K562 (cell line): ENCODE measurements at regions not wholly inside any gene's neighbourhood (a gene's known extent, or its start where the extent isn't known, plus 50 kb on each side); places are given as distances from the start of the nearest gene placed in this dataset.

Source experiments
- DDX20 ChIP-seq: fragments of 450-650 bp; IDR thresholded peaks from 2 replicates; pipeline ENCODE4 v1.6.1; 2016; ENCODE audit warnings: missing genetic modification characterization, low read depth, mild to moderate bottlenecking, missing compliant biosample characterization, moderate library complexity
- GTF2E2 ChIP-seq: fragments of 200-800 bp; sonication (Bioruptor generic); IDR thresholded peaks from 2 replicates; pipeline ENCODE4 v1.6.1; 2016; ENCODE audit warnings: missing genetic modification characterization, missing compliant biosample characterization
- KAT2B ChIP-seq: IDR thresholded peaks from one replicate; pipeline ENCODE4 v1.6.1; 2012; ENCODE audit warnings: low read depth, mild to moderate bottlenecking, control low read depth, inconsistent platforms, low read length, moderate library complexity
- KLF1 ChIP-seq: fragments of 450-650 bp; IDR thresholded peaks from 2 replicates; pipeline ENCODE4 v1.6.1; 2016; ENCODE audit warnings: missing genetic modification characterization, missing compliant biosample characterization
- LEF1 ChIP-seq: fragments of 450-650 bp; IDR thresholded peaks from 2 replicates; pipeline ENCODE4 v1.6.1; 2016; ENCODE audit warnings: mild to moderate bottlenecking
- NCOA6 ChIP-seq: fragments of 450-650 bp; IDR thresholded peaks from 2 replicates; pipeline ENCODE4 v1.6.1; 2017; ENCODE audit warnings: mild to moderate bottlenecking
- NFIC ChIP-seq: fragments of 450-650 bp; IDR thresholded peaks from 2 replicates; pipeline ENCODE4 v1.6.1; 2017; ENCODE audit warnings: mild to moderate bottlenecking, inconsistent platforms
- OTX1 ChIP-seq: fragments of 450-650 bp; formaldehyde crosslinking; IDR thresholded peaks from 2 replicates; pipeline ENCODE4 v1.4.0; 2022; ENCODE audit warnings: mild to moderate bottlenecking
- POLR2A ChIP-seq: fragments of 450-650 bp; conservative IDR thresholded peaks from 2 replicates; pipeline ENCODE4 v1.6.1; 2016
- RBBP5 ChIP-seq: fragments of 200-600 bp; sonication (generic); IDR thresholded peaks from 2 replicates; pipeline ENCODE4 v1.6.1; 2012; ENCODE audit warnings: borderline replicate concordance, mild to moderate bottlenecking, low read length, control low read depth, inconsistent platforms; ENCODE audit not compliant: insufficient read depth, poor library complexity, severe bottlenecking
- RBFOX2 ChIP-seq: fragments of 200-400 bp; formaldehyde crosslinking; IDR thresholded peaks from 2 replicates; pipeline ENCODE4 v1.6.1; 2017; ENCODE audit warnings: low read depth, mild to moderate bottlenecking, low read length, moderate library complexity
- RFX1 ChIP-seq: fragments of 450-650 bp; IDR thresholded peaks from 2 replicates; pipeline ENCODE4 v1.6.1; 2016; ENCODE audit warnings: mild to moderate bottlenecking, moderate library complexity
- SAFB2 ChIP-seq: fragments of 200-400 bp; formaldehyde crosslinking; IDR thresholded peaks from 2 replicates; pipeline ENCODE4 v1.6.1; 2018; ENCODE audit warnings: borderline replicate concordance, low read length, low read depth, moderate library complexity; ENCODE audit not compliant: severe bottlenecking
- SP1 ChIP-seq: sonication (generic); formaldehyde crosslinking; IDR thresholded peaks from 2 replicates; pipeline ENCODE4 v1.8.1; 2022; ENCODE audit warnings: mild to moderate bottlenecking, missing genetic modification reagents
- SPI1 ChIP-seq: IDR thresholded peaks from 2 replicates; pipeline ENCODE4 v1.6.1; 2011; ENCODE audit warnings: low read depth, low read length, control low read depth, borderline replicate concordance
- TAF1 ChIP-seq: IDR thresholded peaks from 2 replicates; pipeline ENCODE4 v1.6.1; 2011; ENCODE audit warnings: mild to moderate bottlenecking, low read length, moderate library complexity; ENCODE audit not compliant: insufficient read depth, control insufficient read depth, severe bottlenecking; ENCODE audit errors: extremely low read depth
- TAF9B ChIP-seq: fragments of 450-650 bp; IDR thresholded peaks from 2 replicates; pipeline ENCODE4 v1.6.1; 2018; ENCODE audit warnings: mild to moderate bottlenecking; ENCODE audit not compliant: partially characterized antibody
- U2AF2 ChIP-seq: fragments of 200-400 bp; formaldehyde crosslinking; optimal IDR thresholded peaks from 2 replicates; pipeline ENCODE3; 2017; ENCODE audit warnings: low read depth, mild to moderate bottlenecking, low read length
- ZNF232 ChIP-seq: sonication (generic); formaldehyde crosslinking; IDR thresholded peaks from 2 replicates; pipeline ENCODE4 v1.8.0; 2022; ENCODE audit warnings: mild to moderate bottlenecking, missing genetic modification reagents
- ZNF76 ChIP-seq: fragments of 250-450 bp; sonication (Bioruptor Pico); IDR thresholded peaks from 2 replicates; pipeline ENCODE4 v1.4.0; 2020; ENCODE audit warnings: mild to moderate bottlenecking, moderate library complexity, borderline replicate concordance
- TF ChIP-seq, protein P1 (sequence below): sonication (generic); formaldehyde crosslinking; IDR thresholded peaks from 2 replicates; pipeline ENCODE4 v1.4.0; 2020; ENCODE audit warnings: mild to moderate bottlenecking, missing genetic modification reagents
- TF ChIP-seq, protein P2 (sequence below): fragments of 250-450 bp; sonication (Bioruptor Pico); IDR thresholded peaks from 2 replicates; pipeline ENCODE4 v1.5.0; 2021
- TF ChIP-seq, protein P3 (sequence below), 3 experiments: IDR thresholded peaks in 2 of 3; conservative IDR thresholded peaks in 1 of 3; 2 replicates each; pipeline ENCODE4 v1.5.1; 2011 to 2012; ENCODE audit warnings: low read length in 3 of 3, mild to moderate bottlenecking in 3 of 3, control low read depth in 2 of 3, improper control_type of control experiment in 1 of 3, inconsistent platforms in 1 of 3, low read depth in 1 of 3, mixed read lengths in 1 of 3, moderate library complexity in 1 of 3; ENCODE audit not compliant: insufficient read depth in 2 of 3
- TF ChIP-seq, protein P4 (sequence below): fragments of 450-650 bp; formaldehyde crosslinking; IDR thresholded peaks from 2 replicates; pipeline ENCODE4 v1.4.0; 2022; ENCODE audit warnings: mild to moderate bottlenecking, moderate library complexity

DNA sequence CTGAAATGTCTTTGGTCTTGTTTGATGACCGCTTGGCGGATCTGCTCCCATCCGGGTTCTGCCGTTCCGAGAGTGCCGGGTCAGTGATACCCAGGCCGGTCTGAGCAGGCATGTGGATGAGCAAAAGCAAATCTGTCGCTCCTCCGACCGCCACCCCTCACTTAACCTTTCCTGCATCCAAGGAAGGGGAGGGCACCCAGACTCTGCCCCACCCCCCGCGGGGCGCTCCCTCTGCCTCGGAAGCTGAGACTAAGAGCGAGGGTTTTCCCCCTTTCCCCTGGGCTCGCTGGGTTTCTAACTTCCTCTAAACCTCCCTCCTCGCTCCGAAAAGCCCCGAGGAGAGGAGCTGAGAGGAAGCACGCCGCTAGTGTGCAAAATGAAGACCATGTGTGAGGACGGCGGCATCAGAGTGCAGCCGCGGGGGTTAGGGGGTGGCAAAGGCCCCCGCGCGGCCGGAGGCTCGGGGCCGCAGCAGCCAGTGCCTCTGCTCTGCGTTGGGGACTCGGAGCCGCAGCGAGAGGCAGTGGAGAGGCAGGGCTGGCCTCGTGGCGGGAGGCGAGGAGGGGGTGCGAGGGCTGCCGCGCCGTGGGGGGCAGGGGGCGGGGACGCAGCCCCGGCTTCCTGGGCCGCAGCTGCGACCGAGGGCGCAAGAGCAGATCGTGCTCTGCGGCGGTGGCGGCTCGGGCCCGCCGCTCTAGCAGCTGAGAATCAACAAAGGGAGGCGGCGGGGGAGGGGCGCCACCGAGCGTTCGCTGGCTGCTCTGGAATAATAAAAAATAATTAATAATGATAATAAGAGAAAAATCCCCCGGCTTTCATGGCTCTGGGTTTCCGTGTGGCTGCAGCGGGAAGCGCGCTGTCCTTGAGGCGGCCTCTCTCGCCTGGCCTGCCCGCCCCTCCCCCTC lies 55.8 kb upstream of the BCOR start (continued):
- peak; percentile 53 for TF ChIP-seq RBBP5
- TF ChIP-seq SAFB2 = no peak
- no peak for TF ChIP-seq NCOA6
- TF ChIP-seq SP1 = no peak
- no peak for TF ChIP-seq DDX20
- no peak for TF ChIP-seq ZNF232
- TF ChIP-seq, protein P1, sequence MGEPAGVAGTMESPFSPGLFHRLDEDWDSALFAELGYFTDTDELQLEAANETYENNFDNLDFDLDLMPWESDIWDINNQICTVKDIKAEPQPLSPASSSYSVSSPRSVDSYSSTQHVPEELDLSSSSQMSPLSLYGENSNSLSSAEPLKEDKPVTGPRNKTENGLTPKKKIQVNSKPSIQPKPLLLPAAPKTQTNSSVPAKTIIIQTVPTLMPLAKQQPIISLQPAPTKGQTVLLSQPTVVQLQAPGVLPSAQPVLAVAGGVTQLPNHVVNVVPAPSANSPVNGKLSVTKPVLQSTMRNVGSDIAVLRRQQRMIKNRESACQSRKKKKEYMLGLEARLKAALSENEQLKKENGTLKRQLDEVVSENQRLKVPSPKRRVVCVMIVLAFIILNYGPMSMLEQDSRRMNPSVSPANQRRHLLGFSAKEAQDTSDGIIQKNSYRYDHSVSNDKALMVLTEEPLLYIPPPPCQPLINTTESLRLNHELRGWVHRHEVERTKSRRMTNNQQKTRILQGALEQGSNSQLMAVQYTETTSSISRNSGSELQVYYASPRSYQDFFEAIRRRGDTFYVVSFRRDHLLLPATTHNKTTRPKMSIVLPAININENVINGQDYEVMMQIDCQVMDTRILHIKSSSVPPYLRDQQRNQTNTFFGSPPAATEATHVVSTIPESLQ (CRISPR knock-in tag) = no peak
- no peak for TF ChIP-seq U2AF2
- TF ChIP-seq, protein P2, sequence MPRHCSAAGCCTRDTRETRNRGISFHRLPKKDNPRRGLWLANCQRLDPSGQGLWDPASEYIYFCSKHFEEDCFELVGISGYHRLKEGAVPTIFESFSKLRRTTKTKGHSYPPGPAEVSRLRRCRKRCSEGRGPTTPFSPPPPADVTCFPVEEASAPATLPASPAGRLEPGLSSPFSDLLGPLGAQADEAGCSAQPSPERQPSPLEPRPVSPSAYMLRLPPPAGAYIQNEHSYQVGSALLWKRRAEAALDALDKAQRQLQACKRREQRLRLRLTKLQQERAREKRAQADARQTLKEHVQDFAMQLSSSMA (CRISPR knock-in tag) = no peak
- no peak for TF ChIP-seq OTX1
- TF ChIP-seq KAT2B = no peak
- TF ChIP-seq TAF9B = no peak
- no peak for TF ChIP-seq KLF1 (tag)
- TF ChIP-seq ZNF76 (CRISPR knock-in tag) = no peak
- peak; percentile 78 for TF ChIP-seq RBFOX2
- TF ChIP-seq NFIC = no peak
- TF ChIP-seq POLR2A = peak; percentile 55
- TF ChIP-seq, protein P3, sequence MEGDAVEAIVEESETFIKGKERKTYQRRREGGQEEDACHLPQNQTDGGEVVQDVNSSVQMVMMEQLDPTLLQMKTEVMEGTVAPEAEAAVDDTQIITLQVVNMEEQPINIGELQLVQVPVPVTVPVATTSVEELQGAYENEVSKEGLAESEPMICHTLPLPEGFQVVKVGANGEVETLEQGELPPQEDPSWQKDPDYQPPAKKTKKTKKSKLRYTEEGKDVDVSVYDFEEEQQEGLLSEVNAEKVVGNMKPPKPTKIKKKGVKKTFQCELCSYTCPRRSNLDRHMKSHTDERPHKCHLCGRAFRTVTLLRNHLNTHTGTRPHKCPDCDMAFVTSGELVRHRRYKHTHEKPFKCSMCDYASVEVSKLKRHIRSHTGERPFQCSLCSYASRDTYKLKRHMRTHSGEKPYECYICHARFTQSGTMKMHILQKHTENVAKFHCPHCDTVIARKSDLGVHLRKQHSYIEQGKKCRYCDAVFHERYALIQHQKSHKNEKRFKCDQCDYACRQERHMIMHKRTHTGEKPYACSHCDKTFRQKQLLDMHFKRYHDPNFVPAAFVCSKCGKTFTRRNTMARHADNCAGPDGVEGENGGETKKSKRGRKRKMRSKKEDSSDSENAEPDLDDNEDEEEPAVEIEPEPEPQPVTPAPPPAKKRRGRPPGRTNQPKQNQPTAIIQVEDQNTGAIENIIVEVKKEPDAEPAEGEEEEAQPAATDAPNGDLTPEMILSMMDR (IDR thresholded peaks at IDR 0.05 in 2 of 3, conservative IDR thresholded peaks at IDR 0.05 in 1 of 3; ENCODE audit: insufficient read depth in 2 of 3, low read depth in 1 of 3, low read length in 3 of 3) = peak in 2 of 3 experiments; percentile 10 to 26; a peak in 2 of 6 replicates
- TF ChIP-seq, protein P4, sequence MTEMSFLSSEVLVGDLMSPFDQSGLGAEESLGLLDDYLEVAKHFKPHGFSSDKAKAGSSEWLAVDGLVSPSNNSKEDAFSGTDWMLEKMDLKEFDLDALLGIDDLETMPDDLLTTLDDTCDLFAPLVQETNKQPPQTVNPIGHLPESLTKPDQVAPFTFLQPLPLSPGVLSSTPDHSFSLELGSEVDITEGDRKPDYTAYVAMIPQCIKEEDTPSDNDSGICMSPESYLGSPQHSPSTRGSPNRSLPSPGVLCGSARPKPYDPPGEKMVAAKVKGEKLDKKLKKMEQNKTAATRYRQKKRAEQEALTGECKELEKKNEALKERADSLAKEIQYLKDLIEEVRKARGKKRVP (CRISPR knock-in tag) = no peak
- TF ChIP-seq GTF2E2 (tag) = peak; percentile 52; the same call in 1 of the 2 replicates
- TF ChIP-seq SPI1 = no peak; the same call in 1 of the 2 replicates
- TF ChIP-seq LEF1 = no peak
- peak; percentile 30 for TF ChIP-seq TAF1
- TF ChIP-seq RFX1 = no peak
